Non-pigmented ciliary epithelial cell (primary cell): ENCODE measurements at regions not wholly inside any gene's neighbourhood (a gene's known extent, or its start where the extent isn't known, plus 50 kb on each side); places are given as distances from the start of the nearest gene placed in this dataset.

Experiments used
- DNase-seq: peaks from one replicate; pipeline ENCODE4 v3.0.0-alpha.2; 2010; ENCODE audit warnings: low read depth

GRCh38 chr11:109972939-109973338, 120.3 kb upstream of the ZC3H12C start:
- DNase-seq, result no peak

DNA sequence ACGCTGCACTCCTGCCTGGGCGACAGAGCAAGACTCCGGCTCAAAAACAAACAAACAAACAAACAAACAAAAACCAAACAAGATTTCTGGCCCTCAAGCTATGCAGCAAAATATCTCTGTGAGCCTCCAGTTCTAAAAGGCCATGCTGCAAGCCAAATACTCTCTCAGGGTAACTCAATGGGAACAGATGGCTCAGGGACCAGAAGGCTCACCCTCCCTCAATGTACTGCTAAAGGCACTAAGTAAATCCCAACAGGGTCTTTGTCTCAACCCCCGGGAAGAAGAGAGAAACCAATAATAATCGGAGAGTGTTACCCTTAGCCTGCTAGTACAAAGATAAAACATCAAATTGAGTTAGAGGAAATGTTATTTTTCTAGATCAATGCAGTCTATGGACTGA, 119.7 kb upstream of the ZC3H12C start:
- no peak for DNase-seq

DNA sequence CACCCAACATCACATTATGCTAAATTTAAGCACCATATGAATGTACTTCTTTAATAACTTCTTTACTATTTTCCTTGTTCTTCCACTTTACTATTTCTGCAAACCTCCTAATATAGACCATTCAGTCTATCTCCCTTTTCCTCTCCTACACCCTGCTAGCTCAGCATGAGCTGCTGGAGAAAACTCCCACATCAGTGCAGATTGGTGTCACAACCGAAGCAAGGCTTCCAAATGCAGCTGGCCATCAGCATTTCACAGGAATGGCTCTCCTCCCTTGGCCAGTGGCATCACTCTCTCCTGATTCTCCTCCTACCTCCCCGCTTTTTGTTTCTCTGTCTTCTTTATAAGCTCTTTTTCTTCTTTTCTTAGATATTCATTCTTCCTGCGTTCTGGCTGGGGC, 118.7 kb upstream of the ZC3H12C start:
- no peak for DNase-seq

DNA sequence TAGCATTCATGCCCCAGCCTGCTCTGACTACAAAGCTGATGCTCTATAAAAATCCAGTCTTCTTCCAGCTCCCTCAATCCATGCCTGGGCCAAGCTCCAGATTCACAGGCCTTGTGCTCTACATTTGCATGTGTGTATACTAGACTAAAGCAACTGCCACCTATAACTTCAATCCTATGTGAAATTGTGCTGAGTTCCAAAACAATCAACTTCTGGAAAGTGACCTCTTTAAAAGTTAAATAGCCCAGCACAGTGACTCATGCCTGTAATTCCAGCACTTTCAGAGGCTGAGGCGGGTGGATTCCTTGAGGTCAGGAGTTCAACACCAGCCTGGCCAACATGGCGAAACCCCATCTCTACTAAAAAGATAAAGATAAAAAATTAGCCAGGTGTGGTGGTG, 114.3 kb upstream of the ZC3H12C start:
- DNase-seq, result no peak

- DNase-seq, result no peak
Observed at GRCh38 chr11:109981031-109981636, 112.1 kb upstream of the ZC3H12C start.

DNA sequence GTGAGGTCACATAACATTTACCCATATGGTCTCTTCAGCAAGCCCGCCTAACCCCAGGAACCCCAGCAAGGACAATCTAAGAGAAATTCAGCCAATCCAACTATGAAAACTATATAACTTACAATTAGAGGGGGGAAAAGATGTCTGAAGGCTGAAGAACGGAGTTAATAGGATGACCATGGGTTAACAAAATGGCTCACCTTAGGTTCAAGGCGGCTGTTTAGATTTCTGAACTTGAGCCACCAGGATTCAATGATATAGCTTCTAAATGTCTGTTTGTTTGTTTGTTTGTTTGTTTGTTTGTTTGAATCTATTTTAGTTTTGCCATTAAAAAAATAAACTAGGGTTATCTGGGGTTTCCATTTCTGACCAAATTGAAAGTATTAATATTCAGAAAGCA, 109.8 kb upstream of the ZC3H12C start:
- DNase-seq, result no peak

DNA sequence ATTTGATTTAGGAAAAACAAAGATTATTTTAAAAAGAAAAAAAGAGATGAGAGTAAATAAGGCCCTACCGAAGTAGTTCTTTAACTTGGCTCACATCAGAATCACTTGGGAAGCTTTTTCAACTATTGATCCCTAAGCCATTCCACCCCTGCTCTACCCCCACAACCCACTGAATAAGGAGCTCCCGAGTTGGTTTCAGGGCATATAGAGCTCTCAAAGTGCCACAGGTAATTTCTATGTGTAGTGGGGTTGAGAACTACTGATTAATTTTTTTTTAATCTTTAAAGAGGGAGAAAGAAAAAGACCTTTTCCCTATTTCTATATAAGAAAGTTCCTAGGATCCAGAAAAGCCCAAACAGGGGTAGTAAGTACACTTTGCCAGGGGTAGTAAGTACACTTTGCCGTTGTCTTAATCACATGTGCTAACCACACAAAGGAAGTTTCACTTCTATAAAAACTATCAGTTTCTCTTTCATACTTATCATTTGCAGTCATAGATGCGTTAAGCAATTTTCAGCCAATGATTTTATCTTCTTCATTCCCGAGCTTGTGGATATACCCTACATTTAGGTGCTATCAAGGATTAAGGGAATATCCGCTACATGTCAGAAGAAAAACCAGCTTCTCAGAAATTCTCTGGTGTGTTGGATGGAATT, 108.4 kb upstream of the ZC3H12C start:
- no peak for DNase-seq

GRCh38 chr11:109986488-109986887, 106.7 kb upstream of the ZC3H12C start:
- no peak for DNase-seq

- DNase-seq, result no peak
Observed at GRCh38 chr11:109991835-109992234, 101.4 kb upstream of the ZC3H12C start.

GRCh38 chr11:109993786-109994185, 99.4 kb upstream of the ZC3H12C start:
- DNase-seq, result no peak

GRCh38 chr11:109994907-109995306, 98.3 kb upstream of the ZC3H12C start:
- no peak for DNase-seq

DNA sequence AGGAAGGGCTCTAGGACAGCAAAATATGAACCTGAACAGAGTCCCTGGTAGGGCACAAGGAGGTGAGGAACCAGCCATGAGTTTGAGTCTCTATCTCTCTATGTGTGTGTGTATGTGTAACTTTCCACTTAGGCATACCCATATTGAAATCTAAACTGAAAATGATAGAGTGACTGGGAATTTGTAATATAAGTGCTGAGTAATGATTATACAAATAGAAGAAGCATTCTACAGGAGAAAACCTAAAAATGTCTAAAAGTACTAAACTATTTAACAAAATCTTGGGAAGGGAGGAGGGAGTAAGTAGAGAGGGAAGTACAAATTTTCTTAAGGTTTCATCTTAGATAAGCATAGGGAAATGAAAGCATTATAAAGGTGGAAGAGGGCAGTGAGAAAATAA, 97.1 kb upstream of the ZC3H12C start:
- DNase-seq, result no peak

GRCh38 chr11:109998921-109999320, 94.3 kb upstream of the ZC3H12C start:
- DNase-seq, result no peak

DNA sequence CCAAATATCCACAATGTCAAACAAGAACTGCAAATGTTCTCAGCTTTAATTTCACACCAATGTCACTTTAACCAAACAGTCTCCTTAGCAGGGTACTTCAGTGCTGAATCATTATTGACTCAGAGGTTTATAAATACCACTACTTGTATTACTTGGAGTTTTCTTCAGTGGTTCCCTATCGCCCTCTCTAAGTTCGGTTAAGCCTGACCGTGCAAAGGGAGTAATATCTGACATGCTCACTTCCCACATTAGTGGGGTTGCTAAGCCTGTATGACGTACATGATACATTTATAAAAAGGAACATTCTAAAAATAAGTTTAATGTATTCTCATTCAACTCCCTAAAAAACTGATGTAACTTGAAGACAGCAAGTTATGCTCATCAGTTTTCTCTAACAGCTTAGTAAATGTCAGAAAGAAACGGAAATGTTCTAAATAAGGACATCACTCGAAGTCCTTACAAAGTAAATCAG, 93.1 kb upstream of the ZC3H12C start:
- DNase-seq, result peak; percentile 97

- no peak for DNase-seq
Observed at GRCh38 chr11:110000850-110001249, 92.3 kb upstream of the ZC3H12C start.

- DNase-seq, result no peak
Observed at GRCh38 chr11:110003426-110003825, 89.8 kb upstream of the ZC3H12C start.

- DNase-seq, result no peak
Observed at GRCh38 chr11:110011595-110011994, 81.6 kb upstream of the ZC3H12C start.

DNA sequence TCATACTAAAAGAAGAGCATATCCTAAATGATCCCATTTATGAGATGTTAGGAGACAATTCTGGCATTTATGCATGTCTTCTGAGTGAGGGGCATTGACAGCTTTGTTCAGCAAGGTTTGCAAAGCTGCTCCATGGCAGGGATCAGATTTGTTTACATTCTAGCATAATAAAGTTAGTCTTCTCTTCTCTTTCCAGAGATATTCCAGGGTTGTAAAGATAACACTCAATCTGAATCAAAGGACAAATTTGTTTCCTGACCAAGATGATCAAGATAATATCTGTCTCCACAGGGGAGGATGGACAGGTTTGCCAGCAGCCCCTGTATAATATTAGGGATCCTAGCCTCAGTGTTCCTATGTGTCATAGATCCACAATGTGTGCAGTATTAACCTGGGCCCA, 77.5 kb upstream of the ZC3H12C start:
- DNase-seq, result no peak

DNA sequence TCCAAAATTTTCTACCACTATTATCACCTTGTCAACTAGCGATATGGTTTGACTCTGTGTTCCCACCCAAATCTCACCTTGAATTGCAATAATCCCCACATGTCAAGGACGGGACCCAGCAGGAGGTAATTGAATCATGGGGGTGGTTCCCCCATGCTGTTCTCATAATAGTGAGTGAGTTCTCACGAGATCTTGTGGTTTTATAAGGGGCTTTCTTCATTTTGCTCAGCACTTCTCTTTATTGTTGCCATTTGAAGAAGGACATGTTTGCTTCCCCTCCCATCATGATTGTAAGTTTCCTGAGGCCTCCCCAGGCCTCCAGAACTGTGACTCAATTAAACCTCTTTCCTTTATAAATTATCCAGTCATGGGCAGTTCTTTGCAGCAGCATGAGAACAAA, 73.5 kb upstream of the ZC3H12C start:
- no peak for DNase-seq

- no peak for DNase-seq
Observed at GRCh38 chr11:110022548-110022947, 70.6 kb upstream of the ZC3H12C start.

GRCh38 chr11:110023711-110024110, 69.5 kb upstream of the ZC3H12C start:
- DNase-seq, result no peak

DNA sequence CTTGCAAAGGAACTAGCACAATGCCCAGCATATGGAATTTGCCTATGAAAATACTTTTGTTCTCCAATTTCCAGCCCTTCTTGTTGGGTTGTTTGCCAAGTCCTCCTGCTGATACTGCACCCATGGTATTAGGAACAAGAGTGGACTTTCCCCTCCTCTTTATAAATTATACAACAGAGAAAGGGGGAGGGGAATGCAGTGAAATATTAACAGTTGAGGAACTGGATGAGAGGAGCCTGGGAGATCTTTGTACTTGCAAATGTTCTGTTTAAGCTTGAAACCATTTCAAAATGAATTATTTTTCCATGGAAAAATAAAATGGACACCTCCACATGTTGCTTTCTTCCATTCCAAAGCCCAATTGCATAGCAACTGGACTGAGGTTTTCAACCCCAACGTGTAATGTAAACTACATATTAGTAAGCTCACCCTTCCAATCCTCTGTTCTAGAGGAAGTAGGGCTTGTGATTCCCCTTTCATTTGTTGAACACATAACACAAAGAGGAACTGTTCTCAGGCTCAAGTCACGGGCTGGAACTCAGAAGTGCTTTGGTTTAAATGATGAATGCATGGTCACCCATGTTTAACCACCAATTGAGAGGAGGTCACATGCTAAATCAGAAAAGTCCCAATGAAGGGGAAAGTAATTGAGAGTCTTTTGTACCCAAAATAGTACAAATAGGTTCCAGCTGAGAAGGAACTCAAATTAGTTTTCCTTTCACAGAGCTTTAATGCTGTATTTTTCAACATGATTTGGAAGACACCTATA, 66.2 kb upstream of the ZC3H12C start:
- DNase-seq, result no peak

DNA sequence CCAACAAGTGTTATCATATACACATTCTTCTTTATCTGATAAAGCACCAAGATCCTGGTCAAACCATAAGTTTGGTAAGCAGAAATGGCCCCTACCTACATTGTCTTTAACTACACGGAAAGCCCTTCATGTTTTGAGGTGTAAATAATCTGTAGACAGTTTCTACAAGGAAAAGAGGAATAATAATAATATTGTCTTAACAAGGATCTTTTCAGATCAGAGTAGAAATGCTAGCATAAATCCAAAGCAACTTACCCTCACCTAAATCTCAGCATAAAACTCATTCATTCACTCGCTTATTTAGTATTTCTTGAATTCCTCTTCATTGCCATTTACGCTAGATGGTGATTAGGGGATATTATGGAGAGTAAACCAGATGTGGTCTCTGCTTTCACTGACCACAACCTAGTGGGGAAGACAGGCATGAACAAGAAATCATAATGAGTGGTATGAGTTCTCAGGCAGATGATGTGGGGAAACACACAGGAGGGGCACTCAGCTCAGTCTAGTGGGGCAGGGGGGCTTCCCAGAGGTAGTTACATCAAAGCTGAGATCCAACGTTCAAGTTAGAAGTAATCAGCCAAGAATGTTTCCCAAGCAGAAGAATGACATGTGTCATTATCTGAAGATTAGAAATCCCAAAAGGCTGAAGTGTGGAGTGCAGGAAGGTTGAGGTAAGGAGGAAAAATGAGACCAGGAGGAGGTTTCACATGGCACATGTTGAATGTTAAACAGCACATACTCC, 65.4 kb upstream of the ZC3H12C start:
- DNase-seq, result no peak
